NCI-H1694 (cell line): ENCODE measurements at regions not wholly inside any gene's neighbourhood (a gene's known extent, or its start where the extent isn't known, plus 50 kb on each side); places are given as distances from the start of the nearest gene placed in this dataset.

Source experiments
- DNase-seq: peaks from one replicate; lab custom pipeline; 2025; lab: John Stamatoyannopoulos, UW

DNA sequence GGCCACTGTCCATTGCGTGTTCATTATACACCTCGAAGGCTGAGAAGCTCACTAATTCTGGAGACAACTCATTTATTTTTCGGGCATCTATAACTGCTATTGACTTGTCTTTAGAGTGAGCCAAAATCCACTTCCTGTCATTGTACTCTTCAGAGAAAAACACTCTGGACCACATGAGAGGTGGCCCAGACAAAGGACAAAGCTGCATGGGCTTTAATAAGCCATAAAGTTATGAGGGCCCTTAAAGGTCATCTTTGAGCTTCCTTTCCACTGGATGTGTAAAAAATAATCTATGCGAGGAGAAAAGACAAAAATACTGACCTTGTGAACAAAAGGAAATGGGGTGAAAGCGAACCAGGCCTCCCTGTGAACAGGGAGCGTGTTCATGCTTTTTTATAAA lies 63.5 kb upstream of the ZC3H12C start:
- DNase-seq: no peak

DNA sequence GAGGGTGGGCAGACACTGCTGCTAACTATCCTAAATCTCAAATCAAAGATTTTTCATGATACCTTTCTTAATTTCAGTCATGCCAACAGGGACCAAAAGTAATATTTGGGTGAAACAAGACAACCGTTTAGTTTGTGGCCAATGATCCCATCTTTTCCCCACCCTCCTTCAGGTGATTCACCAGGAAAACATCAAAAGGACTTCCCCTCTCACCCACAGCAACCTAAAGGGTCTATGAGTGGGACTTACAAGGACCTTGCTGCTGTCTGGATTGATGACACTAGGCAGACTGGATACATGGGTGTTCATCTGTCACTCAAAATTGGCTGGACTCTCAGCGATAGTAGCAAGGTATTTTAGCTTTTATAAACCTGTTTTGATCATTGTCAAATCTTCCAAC lies 62.0 kb upstream of the ZC3H12C start:
- DNase-seq: no peak

DNA sequence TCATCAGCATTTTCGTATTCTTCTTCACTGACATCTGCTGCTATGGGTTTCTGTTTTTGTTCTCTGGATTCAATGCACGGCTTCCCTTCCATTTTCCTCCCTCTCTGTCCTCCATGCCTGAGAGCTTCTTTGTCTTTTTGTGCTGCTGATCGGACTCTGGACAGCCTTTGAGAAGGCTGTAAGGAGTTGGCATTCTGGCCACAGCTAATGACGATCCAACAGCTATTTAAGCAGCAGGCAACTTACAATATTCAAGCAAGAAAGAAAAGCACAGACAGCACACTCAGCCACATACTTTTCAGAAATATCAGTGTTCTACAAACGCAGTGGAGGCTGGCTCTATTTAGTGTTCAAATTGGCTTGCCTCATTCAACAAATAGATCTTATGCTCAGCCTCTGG lies 60.9 kb upstream of the ZC3H12C start:
- no peak for DNase-seq

DNA sequence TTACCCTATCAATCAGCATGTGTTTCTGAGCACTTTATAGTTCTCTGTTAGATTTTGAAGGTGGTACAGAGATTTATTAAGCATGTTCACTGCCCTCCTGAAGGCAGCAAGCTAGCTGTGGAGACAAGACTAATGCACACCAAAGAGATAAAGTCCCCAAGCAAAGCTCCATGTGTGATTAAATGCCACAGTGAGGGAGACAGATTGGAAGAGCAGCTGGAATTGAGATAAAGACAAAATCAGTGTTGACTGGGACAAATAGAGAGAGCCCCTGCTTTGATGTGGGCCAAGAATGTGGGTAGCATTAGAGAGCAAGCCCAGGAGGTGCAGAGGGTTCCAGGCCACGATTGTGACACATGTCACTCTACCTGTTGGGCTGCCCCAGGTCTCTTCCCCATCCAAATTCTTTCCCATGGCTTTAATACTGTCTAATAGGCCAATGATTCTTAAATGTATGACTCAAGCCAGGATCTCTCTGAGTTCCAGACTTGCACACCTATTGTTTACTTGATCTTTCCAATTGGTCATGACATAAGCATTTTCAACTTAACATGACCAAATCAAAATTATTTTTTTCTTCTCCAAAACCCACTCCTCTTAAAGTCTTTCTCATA lies 60.1 kb upstream of the ZC3H12C start:
- no peak for DNase-seq

DNA sequence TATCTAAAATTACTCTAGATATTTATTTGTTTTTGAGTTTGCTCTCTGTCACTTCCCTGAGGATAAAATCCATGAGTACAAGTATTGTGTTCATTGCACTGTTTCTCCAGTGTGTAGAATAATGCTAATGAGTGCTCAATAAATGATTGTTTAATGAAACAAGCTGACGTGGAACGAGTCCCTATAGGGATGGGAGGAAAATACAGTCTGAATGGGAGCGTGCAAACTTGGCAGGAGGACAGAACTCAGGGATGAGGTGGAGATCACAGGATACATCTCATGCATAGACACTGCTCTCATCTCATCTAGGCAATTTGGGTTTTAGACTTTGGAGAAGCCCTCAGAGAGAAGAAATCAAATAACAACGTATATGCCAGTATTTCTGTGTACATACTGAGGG lies 58.4 kb upstream of the ZC3H12C start:
- DNase-seq: no peak

DNA sequence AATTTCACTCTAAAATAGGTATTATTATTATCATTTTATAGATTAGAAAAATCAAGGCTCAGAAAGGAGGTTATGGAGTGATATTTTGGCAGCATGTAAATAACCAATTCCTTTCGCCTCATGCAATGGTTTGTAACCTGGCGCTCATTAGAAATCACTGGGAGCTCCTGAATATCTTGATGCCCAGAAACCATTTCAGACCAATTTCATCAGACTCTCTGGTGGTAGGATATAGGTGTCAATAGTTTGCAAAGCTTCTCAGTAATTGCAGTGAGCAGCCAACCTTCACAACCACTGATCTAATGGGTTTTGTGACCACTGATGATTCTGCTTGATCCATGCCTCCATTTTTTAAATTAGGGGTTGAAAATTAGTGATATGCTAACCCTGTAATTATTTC lies 57.8 kb upstream of the ZC3H12C start:
- no peak for DNase-seq

DNA sequence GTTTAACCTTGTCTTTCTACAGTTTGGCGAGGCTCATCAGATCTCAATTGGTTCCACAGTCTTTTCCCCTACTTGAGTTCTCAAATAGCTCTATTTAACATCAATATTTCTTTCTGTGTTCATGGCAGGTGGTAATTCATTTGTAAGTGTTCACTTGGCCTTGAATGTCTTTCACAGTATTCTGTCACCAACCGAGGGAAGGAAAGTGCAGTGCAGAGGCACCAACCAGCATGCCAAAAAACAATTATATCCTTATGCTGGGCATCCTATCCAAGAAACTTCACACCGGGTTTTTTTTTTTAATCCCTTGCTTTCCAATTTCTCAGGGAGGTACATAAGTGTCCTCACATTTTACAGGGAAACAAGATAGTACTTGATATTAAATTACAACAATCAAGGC lies 55.0 kb upstream of the ZC3H12C start:
- no peak for DNase-seq
